Uterus (tissue), 3 donors: ENCODE measurements at regions not wholly inside any gene's neighbourhood (a gene's known extent, or its start where the extent isn't known, plus 50 kb on each side); places are given as distances from the start of the nearest gene placed in this dataset.

ENCODE experiments used
- DNase-seq, 2 donors: peaks; one replicate each; pipeline ENCODE4 v3.0.0-alpha.2; 2019 to 2020
- H3K27ac ChIP-seq, 2 donors: fragments of 200-600 bp; sonication (generic); 1 replicate in 1 of 2; 2 replicates in 1 of 2; pipeline ENCODE4 v1.5.1; 2016 to 2018
- H3K27me3 ChIP-seq, 2 donors: fragments of 200-600 bp; sonication (generic); one replicate each; pipeline ENCODE4 v1.5.1; 2018 to 2019; ENCODE audit warnings: control low read depth in 1 of 2
- H3K36me3 ChIP-seq, 2 donors: fragments of 200-600 bp; sonication (generic); one replicate each; pipeline ENCODE4 v1.5.1; 2019; ENCODE audit warnings: control low read depth in 1 of 2
- H3K4me1 ChIP-seq, 2 donors: fragments of 200-600 bp; sonication (generic); one replicate each; pipeline ENCODE4 v1.5.1; 2018 to 2019; ENCODE audit warnings: control low read depth in 1 of 2
- H3K4me3 ChIP-seq, 2 donors: fragments of 200-600 bp; sonication (generic); 1 replicate in 1 of 2; 2 replicates in 1 of 2; pipeline ENCODE4 v1.5.1; 2018 to 2019; ENCODE audit warnings: mild to moderate bottlenecking in 1 of 2
- H3K9me3 ChIP-seq, 2 donors: fragments of 200-600 bp; sonication (generic); one replicate each; pipeline ENCODE4 v1.5.1; 2019; ENCODE audit warnings: control low read depth in 1 of 2
- POLR2A ChIP-seq, 2 donors: fragments of 450-650 bp; IDR thresholded peaks; one replicate each; pipeline ENCODE4 v1.6.1; 2016; ENCODE audit warnings: antibody characterized with exemption in 2 of 2, mild to moderate bottlenecking in 1 of 2, moderate library complexity in 1 of 2
- intact Hi-C: fragments of 100-400 bp; cut with DNase I; formaldehyde crosslinking; loops from one replicate; pipeline ENCODE4 v1.15.1; 2023; ENCODE audit warnings: low total_unique reads
- TF ChIP-seq, protein P1 (sequence below), 4 experiments: fragments of 200-600 bp in 2 of 4; fragments of 450-650 bp in 2 of 4; sonication (generic) in 2 of 4; IDR thresholded peaks; one replicate each; pipeline ENCODE4 v1.5.1; 2016 to 2019; ENCODE audit warnings: antibody characterized with exemption in 4 of 4, mild to moderate bottlenecking in 2 of 4, moderate library complexity in 1 of 4
- donor health status: DM: yes; HTN: yes; CAD: no.

DNA sequence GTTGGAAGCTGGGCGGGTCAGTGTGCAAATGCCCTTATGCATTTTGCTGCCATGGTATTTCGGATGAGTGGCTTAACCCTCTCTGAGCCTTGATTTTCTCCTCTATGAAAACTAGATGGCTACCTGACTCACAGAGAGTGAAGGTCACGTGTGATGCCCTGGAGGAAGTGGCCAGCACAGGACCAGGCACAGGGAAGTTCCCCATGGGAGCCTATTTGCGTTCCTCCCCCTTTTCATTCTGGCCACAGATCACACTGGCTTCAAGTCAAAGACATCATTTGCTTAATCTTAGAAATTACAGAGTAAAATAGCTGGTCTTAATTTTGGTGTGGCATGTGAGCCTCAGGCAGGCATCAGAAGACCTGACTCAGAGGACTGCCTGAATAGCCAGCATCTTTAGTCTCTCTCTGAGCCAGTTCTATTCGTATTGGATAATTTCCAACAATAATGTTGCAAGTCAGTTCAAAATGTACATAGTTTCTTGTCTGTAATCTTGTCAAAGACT, 57.6 kb upstream of the CD302 start:
- no peaks in the 10 kb centered on the region for H3K4me1 ChIP-seq
- no peak overlapping the region for H3K27ac ChIP-seq
- DNase-seq, result no peak
- TF ChIP-seq POLR2A (IDR thresholded peaks at IDR 0.05), result no peak
- TF ChIP-seq, protein P1, sequence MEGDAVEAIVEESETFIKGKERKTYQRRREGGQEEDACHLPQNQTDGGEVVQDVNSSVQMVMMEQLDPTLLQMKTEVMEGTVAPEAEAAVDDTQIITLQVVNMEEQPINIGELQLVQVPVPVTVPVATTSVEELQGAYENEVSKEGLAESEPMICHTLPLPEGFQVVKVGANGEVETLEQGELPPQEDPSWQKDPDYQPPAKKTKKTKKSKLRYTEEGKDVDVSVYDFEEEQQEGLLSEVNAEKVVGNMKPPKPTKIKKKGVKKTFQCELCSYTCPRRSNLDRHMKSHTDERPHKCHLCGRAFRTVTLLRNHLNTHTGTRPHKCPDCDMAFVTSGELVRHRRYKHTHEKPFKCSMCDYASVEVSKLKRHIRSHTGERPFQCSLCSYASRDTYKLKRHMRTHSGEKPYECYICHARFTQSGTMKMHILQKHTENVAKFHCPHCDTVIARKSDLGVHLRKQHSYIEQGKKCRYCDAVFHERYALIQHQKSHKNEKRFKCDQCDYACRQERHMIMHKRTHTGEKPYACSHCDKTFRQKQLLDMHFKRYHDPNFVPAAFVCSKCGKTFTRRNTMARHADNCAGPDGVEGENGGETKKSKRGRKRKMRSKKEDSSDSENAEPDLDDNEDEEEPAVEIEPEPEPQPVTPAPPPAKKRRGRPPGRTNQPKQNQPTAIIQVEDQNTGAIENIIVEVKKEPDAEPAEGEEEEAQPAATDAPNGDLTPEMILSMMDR (IDR thresholded peaks at IDR 0.05), result no peak
- no peaks in the 10 kb centered on the region for H3K27me3 ChIP-seq
- no peak overlapping the region for H3K4me3 ChIP-seq
- intact Hi-C loops, result no loop called here
- H3K9me3 ChIP-seq, result no peaks in the 10 kb centered on the region
- no peaks in the 10 kb centered on the region for H3K36me3 ChIP-seq

DNA sequence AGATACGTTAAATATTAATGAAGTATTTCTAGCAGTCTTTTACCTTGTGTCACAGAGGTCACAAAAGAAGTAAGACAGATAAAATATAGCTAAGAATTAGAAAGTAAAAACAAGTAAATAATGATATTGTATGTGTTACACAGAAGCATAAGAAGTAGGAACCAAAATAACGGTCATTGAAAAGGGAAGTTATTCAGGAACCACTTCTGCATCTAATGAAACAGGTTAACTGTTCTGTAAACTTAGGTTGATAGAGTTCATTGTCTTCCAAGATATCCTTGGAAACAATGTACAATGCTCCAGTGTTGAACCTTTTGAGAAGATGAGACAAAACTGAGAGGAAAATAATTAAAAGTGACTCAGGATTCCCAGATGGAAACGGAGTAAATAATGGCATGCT, 57.1 kb upstream of the CD302 start:
- DNase-seq, result no peak
- no peaks in the 10 kb centered on the region for H3K4me1 ChIP-seq
- H3K27ac ChIP-seq, result no peak overlapping the region
- TF ChIP-seq, protein P1 (IDR thresholded peaks at IDR 0.05), result no peak
- no peak for TF ChIP-seq POLR2A (IDR thresholded peaks at IDR 0.05)
- intact Hi-C loops, result no loop called here
- no peaks in the 10 kb centered on the region for H3K27me3 ChIP-seq
- H3K9me3 ChIP-seq, result no peaks in the 10 kb centered on the region
- no peak overlapping the region for H3K4me3 ChIP-seq
- H3K36me3 ChIP-seq, result no peaks in the 10 kb centered on the region

DNA sequence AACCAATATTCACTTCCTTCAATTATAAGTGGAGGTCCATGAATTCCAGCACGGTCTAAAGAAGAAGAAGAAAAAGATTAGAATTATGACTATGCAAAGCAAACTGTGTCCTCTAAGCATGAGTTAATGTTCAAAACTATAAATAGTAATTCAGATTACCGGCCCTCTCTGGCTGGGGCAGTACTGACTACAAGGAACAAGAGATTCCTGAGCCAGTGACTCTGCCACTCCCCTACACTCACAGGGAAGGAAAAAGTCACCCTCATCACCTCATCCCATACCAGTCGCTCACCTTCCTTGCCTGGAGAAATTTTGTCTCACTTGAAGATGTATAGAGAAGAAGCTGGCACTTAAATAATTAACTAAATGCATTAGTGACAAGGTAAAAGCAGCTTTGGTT, 56.5 kb upstream of the CD302 start:
- H3K27ac ChIP-seq, result no peak overlapping the region
- intact Hi-C loops, result no loop called here
- H3K9me3 ChIP-seq, result no peaks in the 10 kb centered on the region
- H3K4me3 ChIP-seq, result no peak overlapping the region
- no peaks in the 10 kb centered on the region for H3K36me3 ChIP-seq
- no peak for DNase-seq
- TF ChIP-seq POLR2A (IDR thresholded peaks at IDR 0.05), result no peak
- TF ChIP-seq, protein P1 (IDR thresholded peaks at IDR 0.05), result no peak
- H3K4me1 ChIP-seq, result no peaks in the 10 kb centered on the region
- H3K27me3 ChIP-seq, result no peaks in the 10 kb centered on the region

DNA sequence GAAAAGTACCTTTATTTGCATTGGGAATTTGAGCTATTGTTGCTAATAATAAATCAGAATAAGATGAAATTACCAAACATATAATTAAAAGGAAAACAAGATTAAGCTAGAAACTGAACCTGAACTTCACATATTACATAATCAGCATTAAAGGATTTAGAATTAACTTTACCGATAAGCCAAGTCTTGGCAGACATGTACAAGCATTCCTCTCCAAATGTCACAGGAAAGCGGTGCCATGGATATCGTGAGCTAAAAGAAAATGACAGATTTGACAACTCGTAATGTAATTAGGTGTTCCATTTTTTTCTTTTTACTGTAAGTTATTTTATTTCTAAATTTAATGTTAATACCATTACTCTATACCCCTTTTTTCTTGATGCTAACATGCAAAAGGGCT, 55.1 kb upstream of the CD302 start:
- no peaks in the 10 kb centered on the region for H3K36me3 ChIP-seq
- no peaks in the 10 kb centered on the region for H3K27me3 ChIP-seq
- DNase-seq, result no peak
- no peaks in the 10 kb centered on the region for H3K9me3 ChIP-seq
- intact Hi-C loops, result no loop called here
- TF ChIP-seq POLR2A (IDR thresholded peaks at IDR 0.05), result no peak
- TF ChIP-seq, protein P1 (IDR thresholded peaks at IDR 0.05), result no peak
- no peaks in the 10 kb centered on the region for H3K4me1 ChIP-seq
- H3K4me3 ChIP-seq, result no peak overlapping the region
- no peak overlapping the region for H3K27ac ChIP-seq

DNA sequence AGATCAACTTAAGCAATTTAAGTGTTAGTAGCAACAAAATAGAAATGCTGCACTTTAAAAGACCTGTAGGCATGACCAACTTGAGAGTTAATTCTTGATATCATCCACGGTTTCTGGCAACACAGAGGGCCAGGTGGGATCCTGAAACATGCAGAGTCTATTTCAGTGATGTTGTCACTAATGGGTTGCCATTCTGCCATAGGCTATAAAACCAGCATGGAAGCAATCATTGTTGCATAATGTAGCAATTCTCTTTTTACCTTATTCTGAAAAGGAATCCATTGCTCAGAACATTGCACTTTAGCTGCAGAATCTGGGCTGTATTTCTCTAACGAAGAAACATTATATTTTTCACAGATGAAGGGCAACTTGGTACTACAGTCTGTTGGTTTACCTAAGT, 53.9 kb upstream of the CD302 start:
- Histone ChIP-seq H3K9me3 (no peaks in the 10 kb centered on the region), H3K27ac (no peak overlapping the region), H3K27me3 (no peaks in the 10 kb centered on the region), H3K4me1 (no peaks in the 10 kb centered on the region), H3K36me3 (no peaks in the 10 kb centered on the region), H3K4me3 (no peak overlapping the region)
- TF ChIP-seq, protein P1 (IDR thresholded peaks at IDR 0.05), result no peak
- no peak for DNase-seq
- intact Hi-C loops, result no loop called here
